ENCODE measurements at regions not wholly inside any gene's neighbourhood (a gene's known extent, or its start where the extent isn't known, plus 50 kb on each side); places are given as distances from the start of the nearest gene placed in this dataset.

GRCh38 chr19:13633522-13633922 is 127.2 kb upstream of the CACNA1A start:
- TF ChIP-seq POLR2AphosphoS5 (IDR thresholded peaks at IDR 0.05) (no peak), POLR2A (IDR thresholded peaks at IDR 0.05) (no peak), CTCF (IDR thresholded peaks at IDR 0.05) (no peak), EP300 (IDR thresholded peaks at IDR 0.05) (no peak)
